K562 (cell line): ENCODE measurements at regions not wholly inside any gene's neighbourhood (a gene's known extent, or its start where the extent isn't known, plus 50 kb on each side); places are given as distances from the start of the nearest gene placed in this dataset.

ENCODE experiments used
- GABPB2 ChIP-seq: fragments of 250-450 bp; sonication (Bioruptor Pico); conservative IDR thresholded peaks from 2 replicates; pipeline ENCODE4 v1.5.1; 2021; ENCODE audit warnings: mild to moderate bottlenecking
- HDGF ChIP-seq: fragments of 450-650 bp; IDR thresholded peaks from 2 replicates; pipeline ENCODE4 v1.6.1; 2016
- MTA3 ChIP-seq: fragments of 450-650 bp; formaldehyde crosslinking; IDR thresholded peaks from 2 replicates; pipeline ENCODE4 v1.6.1; 2017; ENCODE audit warnings: mild to moderate bottlenecking, borderline replicate concordance
- NCOA6 ChIP-seq: fragments of 450-650 bp; IDR thresholded peaks from 2 replicates; pipeline ENCODE4 v1.6.1; 2017; ENCODE audit warnings: mild to moderate bottlenecking
- PHF21A ChIP-seq: fragments of 450-650 bp; IDR thresholded peaks from 2 replicates; pipeline ENCODE4 v1.6.1; 2017; ENCODE audit warnings: low read depth, borderline replicate concordance
- POLR2H ChIP-seq: IDR thresholded peaks from 2 replicates; pipeline ENCODE4 v1.6.1; 2016; ENCODE audit warnings: missing genetic modification characterization, low read depth, mild to moderate bottlenecking, control low read depth, missing compliant biosample characterization, moderate library complexity
- RBBP5 ChIP-seq: fragments of 200-600 bp; sonication (generic); IDR thresholded peaks from 2 replicates; pipeline ENCODE4 v1.6.1; 2012; ENCODE audit warnings: borderline replicate concordance, mild to moderate bottlenecking, low read length, control low read depth, inconsistent platforms; ENCODE audit not compliant: insufficient read depth, poor library complexity, severe bottlenecking
- SMAD4 ChIP-seq: fragments of 250-450 bp; sonication (Bioruptor Pico); conservative IDR thresholded peaks from 2 replicates; pipeline ENCODE4 v1.8.0; 2021; ENCODE audit warnings: inconsistent platforms, mild to moderate bottlenecking, moderate library complexity
- SREBF2 ChIP-seq: sonication (generic); formaldehyde crosslinking; IDR thresholded peaks from 2 replicates; pipeline ENCODE4 v1.4.0; 2020; ENCODE audit warnings: mild to moderate bottlenecking, missing genetic modification reagents
- ZNF24 ChIP-seq: fragments of 450-650 bp; IDR thresholded peaks from 2 replicates; pipeline ENCODE4 v1.6.1; 2016
- ZNF407 ChIP-seq: fragments of 450-650 bp; IDR thresholded peaks from 2 replicates; pipeline ENCODE4 v1.6.1; 2016; ENCODE audit warnings: low read depth
- ZNF586 ChIP-seq: fragments of 450-650 bp; formaldehyde crosslinking; conservative IDR thresholded peaks from 2 replicates; pipeline ENCODE4 v1.4.0; 2020; ENCODE audit warnings: mild to moderate bottlenecking, moderate library complexity
- TF ChIP-seq, protein P1 (sequence below): sonication (generic); formaldehyde crosslinking; IDR thresholded peaks from 2 replicates; pipeline ENCODE4 v1.5.0; 2020; ENCODE audit warnings: missing genetic modification reagents

GRCh38 chr5:53259176-53259575, 149.6 kb upstream of the MOCS2 start (continued):
- TF ChIP-seq ZNF407 (no peak), SMAD4 (CRISPR knock-in tag) (no peak), RBBP5 (no peak), ZNF24 (no peak), HDGF (no peak), PHF21A (no peak), ZNF586 (CRISPR knock-in tag) (no peak), POLR2H (no peak), MTA3 (no peak), SREBF2 (CRISPR knock-in tag) (no peak), GABPB2 (CRISPR knock-in tag) (no peak), NCOA6 (no peak)
- TF ChIP-seq, protein P1, sequence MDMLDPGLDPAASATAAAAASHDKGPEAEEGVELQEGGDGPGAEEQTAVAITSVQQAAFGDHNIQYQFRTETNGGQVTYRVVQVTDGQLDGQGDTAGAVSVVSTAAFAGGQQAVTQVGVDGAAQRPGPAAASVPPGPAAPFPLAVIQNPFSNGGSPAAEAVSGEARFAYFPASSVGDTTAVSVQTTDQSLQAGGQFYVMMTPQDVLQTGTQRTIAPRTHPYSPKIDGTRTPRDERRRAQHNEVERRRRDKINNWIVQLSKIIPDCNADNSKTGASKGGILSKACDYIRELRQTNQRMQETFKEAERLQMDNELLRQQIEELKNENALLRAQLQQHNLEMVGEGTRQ = no peak
